Muscle layer of duodenum (tissue), 2 donors: ENCODE measurements at regions not wholly inside any gene's neighbourhood (a gene's known extent, or its start where the extent isn't known, plus 50 kb on each side); places are given as distances from the start of the nearest gene placed in this dataset.

ENCODE experiments used
- H3K27ac ChIP-seq: one replicate; pipeline ENCODE4 v1.7.0; 2013; ENCODE audit warnings: mild to moderate bottlenecking, low read length
- H3K27me3 ChIP-seq: one replicate; pipeline ENCODE4 v1.7.0; 2013; ENCODE audit warnings: low read depth, mild to moderate bottlenecking, control low read depth, low read length
- H3K36me3 ChIP-seq, 2 donors: one replicate each; pipeline ENCODE4 v1.7.0; 2013; ENCODE audit warnings: low read length in 2 of 2, control low read depth in 1 of 2, mild to moderate bottlenecking in 1 of 2; ENCODE audit not compliant: insufficient read depth in 2 of 2, control insufficient read depth in 1 of 2
- H3K4me1 ChIP-seq, 2 donors: one replicate each; pipeline ENCODE4 v1.7.0; 2013; ENCODE audit warnings: low read length in 2 of 2, mild to moderate bottlenecking in 2 of 2, control low read depth in 1 of 2, moderate library complexity in 1 of 2; ENCODE audit not compliant: insufficient read depth in 2 of 2, control insufficient read depth in 1 of 2
- H3K4me3 ChIP-seq, 2 donors: one replicate each; pipeline ENCODE4 v1.7.0; 2013; ENCODE audit warnings: low read length in 2 of 2, low read depth in 1 of 2, mild to moderate bottlenecking in 1 of 2
- H3K9me3 ChIP-seq, 2 donors: one replicate each; pipeline ENCODE4 v1.7.0; 2013; ENCODE audit warnings: low read length in 2 of 2, control low read depth in 1 of 2, mild to moderate bottlenecking in 1 of 2; ENCODE audit not compliant: control insufficient read depth in 1 of 2
- donor health status: healthy.

- H3K36me3 ChIP-seq = no peaks in the 10 kb centered on the region
- no peaks in the 10 kb centered on the region for H3K9me3 ChIP-seq
- H3K27me3 ChIP-seq = no peaks in the 10 kb centered on the region
- no peaks in the 10 kb centered on the region for H3K4me1 ChIP-seq
- no peak overlapping the region for H3K4me3 ChIP-seq
- no peak overlapping the region for H3K27ac ChIP-seq
Measured at GRCh38 chr18:47404845-47405244, 153.4 kb upstream of the SKOR2 start.

GRCh38 chr18:47403949-47404348 is 152.5 kb upstream of the SKOR2 start:
- no peaks in the 10 kb centered on the region for H3K9me3 ChIP-seq
- no peak overlapping the region for H3K4me3 ChIP-seq
- H3K36me3 ChIP-seq = no peaks in the 10 kb centered on the region
- H3K27ac ChIP-seq = no peak overlapping the region
- no peaks in the 10 kb centered on the region for H3K27me3 ChIP-seq
- no peaks in the 10 kb centered on the region for H3K4me1 ChIP-seq

- no peaks in the 10 kb centered on the region for H3K27me3 ChIP-seq
- H3K4me1 ChIP-seq = no peaks in the 10 kb centered on the region
- H3K4me3 ChIP-seq = no peak overlapping the region
- H3K27ac ChIP-seq = no peak overlapping the region
- H3K9me3 ChIP-seq = no peaks in the 10 kb centered on the region
- no peaks in the 10 kb centered on the region for H3K36me3 ChIP-seq
Measured at GRCh38 chr18:47403317-47403716, 151.9 kb upstream of the SKOR2 start.

- no peaks in the 10 kb centered on the region for H3K27me3 ChIP-seq
- H3K9me3 ChIP-seq = peaks cover 5 to 7% of the 10 kb centered on the region in 2 donors
- no peaks in the 10 kb centered on the region for H3K4me1 ChIP-seq
- H3K4me3 ChIP-seq = no peak overlapping the region
- H3K27ac ChIP-seq = no peak overlapping the region
- H3K36me3 ChIP-seq = no peaks in the 10 kb centered on the region
Measured at GRCh38 chr18:47399475-47399874, 148.0 kb upstream of the SKOR2 start.

- Histone ChIP-seq H3K4me1 (no peaks in the 10 kb centered on the region), H3K4me3 (no peak overlapping the region), H3K27ac (no peak overlapping the region), H3K27me3 (no peaks in the 10 kb centered on the region), H3K36me3 (no peaks in the 10 kb centered on the region), H3K9me3 (peaks cover 5 to 7% of the 10 kb centered on the region in 2 donors)
Measured at GRCh38 chr18:47397671-47398319, 146.3 kb upstream of the SKOR2 start.

GRCh38 chr18:47391665-47392064 is 140.2 kb upstream of the SKOR2 start:
- Histone ChIP-seq H3K27me3 (no peaks in the 10 kb centered on the region), H3K9me3 (no peaks in the 10 kb centered on the region), H3K36me3 (no peaks in the 10 kb centered on the region), H3K4me3 (no peak overlapping the region), H3K4me1 (no peaks in the 10 kb centered on the region), H3K27ac (no peak overlapping the region)

- Histone ChIP-seq H3K27ac (no peak overlapping the region), H3K36me3 (no peaks in the 10 kb centered on the region), H3K4me1 (no peaks in the 10 kb centered on the region), H3K27me3 (no peaks in the 10 kb centered on the region), H3K4me3 (no peak overlapping the region), H3K9me3 (no peaks in the 10 kb centered on the region)
Measured at GRCh38 chr18:47390410-47391024, 139.1 kb upstream of the SKOR2 start.

GRCh38 chr18:47389210-47389609 is 137.8 kb upstream of the SKOR2 start:
- Histone ChIP-seq H3K4me1 (no peaks in the 10 kb centered on the region), H3K36me3 (no peaks in the 10 kb centered on the region), H3K4me3 (no peak overlapping the region), H3K27ac (no peak overlapping the region), H3K9me3 (no peaks in the 10 kb centered on the region), H3K27me3 (no peaks in the 10 kb centered on the region)

- H3K4me3 ChIP-seq = no peak overlapping the region
- H3K4me1 ChIP-seq = no peaks in the 10 kb centered on the region
- H3K36me3 ChIP-seq = no peaks in the 10 kb centered on the region
Measured at GRCh38 chr18:47387864-47388263, 136.4 kb upstream of the SKOR2 start.

GRCh38 chr18:47383729-47384128 is 132.3 kb upstream of the SKOR2 start:
- H3K27ac ChIP-seq = no peak overlapping the region
- H3K9me3 ChIP-seq = no peaks in the 10 kb centered on the region
- H3K4me3 ChIP-seq = no peak overlapping the region
- H3K36me3 ChIP-seq = no peaks in the 10 kb centered on the region
- H3K27me3 ChIP-seq = no peaks in the 10 kb centered on the region
- H3K4me1 ChIP-seq = no peaks in the 10 kb centered on the region

More at GRCh38 chr18:47387864-47388263, 136.4 kb upstream of the SKOR2 start:
- no peaks in the 10 kb centered on the region for H3K27me3 ChIP-seq
- no peak overlapping the region for H3K27ac ChIP-seq
- no peaks in the 10 kb centered on the region for H3K9me3 ChIP-seq

- H3K4me1 ChIP-seq = no peaks in the 10 kb centered on the region
Measured at GRCh38 chr18:47381975-47382570, 130.6 kb upstream of the SKOR2 start.

More at GRCh38 chr18:47381975-47382570, 130.6 kb upstream of the SKOR2 start:
- Histone ChIP-seq H3K9me3 (no peaks in the 10 kb centered on the region), H3K27me3 (no peaks in the 10 kb centered on the region), H3K36me3 (no peaks in the 10 kb centered on the region), H3K27ac (no peak overlapping the region), H3K4me3 (no peak overlapping the region)
